Neuronal stem cell (in vitro differentiated cells): ENCODE measurements at regions not wholly inside any gene's neighbourhood (a gene's known extent, or its start where the extent isn't known, plus 50 kb on each side); places are given as distances from the start of the nearest gene placed in this dataset.

ENCODE experiments used
- DNase-seq: peaks from one replicate; pipeline ENCODE4 v3.0.0-alpha.2; 2013; ENCODE audit warnings: low spot score
- H2AFZ ChIP-seq: one replicate; pipeline ENCODE4 v1.6.1; 2013; ENCODE audit warnings: mild to moderate bottlenecking, low read length, inconsistent platforms
- H2AK5ac ChIP-seq: 2 replicates; pipeline ENCODE4 v1.6.1; 2013; ENCODE audit warnings: low read depth, mild to moderate bottlenecking, inconsistent platforms, low read length, moderate library complexity, mixed read lengths
- H2BK120ac ChIP-seq: 2 replicates; pipeline ENCODE4 v1.6.1; 2013; ENCODE audit warnings: low read depth, mild to moderate bottlenecking, inconsistent platforms, low read length, moderate library complexity, mixed read lengths
- H2BK12ac ChIP-seq: one replicate; pipeline ENCODE4 v1.6.1; 2013; ENCODE audit warnings: low read length, inconsistent platforms
- H2BK15ac ChIP-seq: 2 replicates; pipeline ENCODE4 v1.6.1; 2013; ENCODE audit warnings: mild to moderate bottlenecking, low read length, inconsistent platforms, mixed read lengths
- H2BK5ac ChIP-seq: one replicate; pipeline ENCODE4 v1.6.1; 2013; ENCODE audit warnings: inconsistent platforms, mild to moderate bottlenecking, low read length, moderate library complexity
- H3K14ac ChIP-seq: one replicate; pipeline ENCODE4 v1.6.1; 2013; ENCODE audit warnings: low read length, inconsistent platforms
- H3K18ac ChIP-seq: 2 replicates; pipeline ENCODE4 v1.6.1; 2013; ENCODE audit warnings: low read length, inconsistent platforms
- H3K23ac ChIP-seq: 2 replicates; pipeline ENCODE4 v1.6.1; 2013; ENCODE audit warnings: low read depth, mild to moderate bottlenecking, mixed read lengths, low read length, inconsistent platforms; ENCODE audit not compliant: poor library complexity
- H3K27ac ChIP-seq: replicated peaks from 3 replicates; pipeline ENCODE4 v1.5.1; 2013; ENCODE audit warnings: low read length, inconsistent platforms
- H3K27me3 ChIP-seq, 3 experiments: 2 replicates each; pipeline ENCODE4 v1.6.1; 2013; ENCODE audit warnings: low read length in 3 of 3, mild to moderate bottlenecking in 2 of 3, inconsistent platforms in 1 of 3, low read depth in 1 of 3, mixed read lengths in 1 of 3, moderate library complexity in 1 of 3; ENCODE audit not compliant: control insufficient read depth in 3 of 3, insufficient read depth in 3 of 3
- H3K36me3 ChIP-seq, 2 donors: replicated peaks in 1 of 2; 2 replicates each; pipeline ENCODE4 v1.6.1; 2013; ENCODE audit warnings: low read length in 2 of 2; ENCODE audit not compliant: control insufficient read depth in 2 of 2, insufficient read depth in 2 of 2
- H3K4ac ChIP-seq: 2 replicates; pipeline ENCODE4 v1.6.1; 2013; ENCODE audit warnings: inconsistent platforms, mild to moderate bottlenecking, low read length, moderate library complexity
- H3K4me1 ChIP-seq, 2 donors: 1 replicate in 1 of 2; 2 replicates in 1 of 2; pipeline ENCODE4 v1.6.1; 2013; ENCODE audit warnings: low read length in 2 of 2, low read depth in 1 of 2; ENCODE audit not compliant: control insufficient read depth in 2 of 2, insufficient read depth in 1 of 2
- H3K4me2 ChIP-seq: one replicate; pipeline ENCODE4 v1.6.1; 2013; ENCODE audit warnings: mild to moderate bottlenecking, low read length, inconsistent platforms; ENCODE audit not compliant: insufficient read depth, poor library complexity, severe bottlenecking
- H3K4me3 ChIP-seq, 2 donors: 2 replicates each; pipeline ENCODE4 v1.5.1; 2013; ENCODE audit warnings: low read length in 2 of 2, mild to moderate bottlenecking in 2 of 2, inconsistent platforms in 1 of 2, moderate library complexity in 1 of 2
- H3K79me1 ChIP-seq: one replicate; pipeline ENCODE4 v1.6.1; 2013; ENCODE audit warnings: low read depth, mild to moderate bottlenecking, inconsistent platforms, low read length, moderate library complexity
- H3K9ac ChIP-seq: one replicate; pipeline ENCODE4 v1.6.1; 2013; ENCODE audit warnings: mild to moderate bottlenecking, low read depth, low read length, inconsistent platforms; ENCODE audit not compliant: poor library complexity
- H3K9me3 ChIP-seq, 2 donors: replicated peaks in 1 of 2; 2 replicates each; pipeline versions ENCODE3 to v1.6.1; 2013; ENCODE audit warnings: low read length in 2 of 2, mild to moderate bottlenecking in 2 of 2, inconsistent platforms in 1 of 2, low read depth in 1 of 2, mixed read lengths in 1 of 2, moderate library complexity in 1 of 2; ENCODE audit not compliant: control insufficient read depth in 2 of 2, insufficient read depth in 1 of 2
- H4K8ac ChIP-seq: one replicate; pipeline ENCODE4 v1.6.1; 2013; ENCODE audit warnings: low read depth, mild to moderate bottlenecking, inconsistent platforms, low read length, moderate library complexity
- H4K91ac ChIP-seq: one replicate; pipeline ENCODE4 v1.6.1; 2013; ENCODE audit warnings: low read length, low read depth, mild to moderate bottlenecking, inconsistent platforms; ENCODE audit not compliant: poor library complexity
- WGBS, 2 donors: extraction: QIAGEN DNeasy Blood & Tissue Kit; methylation state at CpG; one replicate each; pipeline ENCODE4 v1.1.7; 2013; ENCODE audit warnings: missing lambda C conversion rate in 2 of 2, mixed read lengths in 1 of 2; ENCODE audit not compliant: insufficient read length in 2 of 2, insufficient replicate concordance in 1 of 2; ENCODE audit errors: extremely low coverage in 2 of 2; 5-methylcytosine and 5-hydroxymethylcytosine counted together

DNA sequence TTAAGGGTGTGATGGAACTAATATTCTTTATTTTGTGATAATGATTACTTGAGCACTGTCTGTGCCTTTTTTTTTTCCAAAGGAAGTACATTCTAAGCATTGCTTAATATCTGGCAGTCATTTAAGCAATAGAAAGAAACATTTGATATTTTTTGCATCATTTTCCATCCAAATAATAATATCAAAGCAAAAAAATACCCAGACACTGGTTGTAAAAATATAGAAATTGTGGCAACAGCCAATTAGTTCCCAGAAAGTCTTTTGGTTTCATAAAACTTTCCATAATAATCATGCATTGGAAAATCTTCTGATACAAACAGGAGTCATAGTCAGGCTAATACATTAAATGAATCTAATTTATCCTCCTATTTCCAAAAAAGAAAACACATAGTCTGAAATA, 629.3 kb upstream of the ADAMTS5 start:
- Histone ChIP-seq H3K23ac (no peak overlapping the region), H3K9ac (no peak overlapping the region), H2BK12ac (no peak overlapping the region), H2BK5ac (no peak overlapping the region), H3K9me3 (no peaks in the 10 kb centered on the region), H3K4ac (no peak overlapping the region), H2BK120ac (no peak overlapping the region), H3K27ac (no peak overlapping the region), H3K4me1 (no peaks in the 10 kb centered on the region), H2BK15ac (no peak overlapping the region), H3K4me3 (no peak overlapping the region), H4K8ac (no peak overlapping the region), H3K27me3 (no peaks in the 10 kb centered on the region), H3K14ac (no peak overlapping the region), H2AFZ (no peak overlapping the region), H3K4me2 (no peak overlapping the region), H2AK5ac (no peak overlapping the region), H3K36me3 (no peaks in the 10 kb centered on the region), H3K79me1 (no peaks in the 10 kb centered on the region), H4K91ac (no peak overlapping the region), H3K18ac (no peak overlapping the region)
- DNase-seq: no peak

DNA sequence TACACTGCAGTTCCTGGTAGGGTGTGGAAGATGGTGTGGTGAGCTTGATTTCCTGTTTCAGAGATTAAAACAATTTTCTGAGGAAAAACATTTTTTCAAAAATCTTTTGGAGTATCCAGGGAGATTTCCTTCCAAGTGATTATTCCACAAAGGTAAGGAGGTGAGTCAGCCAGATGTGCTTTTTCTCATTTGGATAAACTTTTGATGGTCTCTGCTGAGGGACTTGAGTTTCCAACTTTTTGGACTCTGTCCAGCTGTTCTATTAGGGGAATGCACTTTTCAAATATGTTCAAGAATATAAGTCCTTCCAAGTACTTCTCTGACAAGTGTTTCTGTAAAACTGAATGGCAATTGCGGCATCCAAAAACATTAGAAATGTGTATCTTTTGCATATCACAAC, 628.8 kb upstream of the ADAMTS5 start:
- H3K23ac ChIP-seq: no peak overlapping the region
- no peak overlapping the region for H4K8ac ChIP-seq
- no peak overlapping the region for H2AFZ ChIP-seq
- no peak overlapping the region for H3K4me3 ChIP-seq
- H2AK5ac ChIP-seq: no peak overlapping the region
- no peak overlapping the region for H2BK15ac ChIP-seq
- no peaks in the 10 kb centered on the region for H3K79me1 ChIP-seq
- H3K4me1 ChIP-seq: no peaks in the 10 kb centered on the region
- H2BK120ac ChIP-seq: no peak overlapping the region
- H3K14ac ChIP-seq: no peak overlapping the region
- no peak overlapping the region for H4K91ac ChIP-seq
- no peak overlapping the region for H2BK5ac ChIP-seq
- no peaks in the 10 kb centered on the region for H3K9me3 ChIP-seq
- no peak overlapping the region for H3K27ac ChIP-seq
- no CpG with 5 or more reads among the region's 1 CpG for WGBS, 2 donors
- H3K36me3 ChIP-seq: no peaks in the 10 kb centered on the region
- no peak for DNase-seq
- no peak overlapping the region for H3K4me2 ChIP-seq
- H3K4ac ChIP-seq: no peak overlapping the region
- no peak overlapping the region for H2BK12ac ChIP-seq
- H3K27me3 ChIP-seq: no peaks in the 10 kb centered on the region
- H3K18ac ChIP-seq: no peak overlapping the region
- H3K9ac ChIP-seq: no peak overlapping the region

DNA sequence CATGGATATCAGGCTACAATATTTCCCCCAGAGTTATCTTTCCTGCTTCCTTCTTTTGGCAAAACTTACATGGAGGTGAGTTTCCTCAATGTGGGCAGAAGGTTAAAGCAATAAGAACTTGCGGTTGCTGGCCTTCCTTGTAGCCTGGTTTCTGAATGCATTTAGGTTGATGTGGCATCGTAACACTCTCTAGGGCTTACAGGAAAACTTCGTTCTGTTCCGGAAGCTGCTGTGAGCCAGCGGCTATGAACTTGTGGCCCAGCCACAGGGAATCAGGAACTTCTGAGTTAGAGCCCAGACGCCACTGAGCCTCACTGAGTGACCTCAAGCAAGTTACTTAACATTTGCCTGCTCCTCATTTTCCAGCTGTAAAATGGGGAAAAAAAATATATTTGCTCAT, 623.4 kb upstream of the ADAMTS5 start:
- Histone ChIP-seq H3K4ac (no peak overlapping the region), H2BK12ac (no peak overlapping the region), H3K79me1 (no peaks in the 10 kb centered on the region), H4K91ac (no peak overlapping the region), H3K18ac (no peak overlapping the region), H2BK15ac (no peak overlapping the region), H3K14ac (no peak overlapping the region), H4K8ac (no peak overlapping the region), H2AK5ac (no peak overlapping the region), H3K23ac (no peak overlapping the region), H3K4me3 (no peak overlapping the region), H2AFZ (no peak overlapping the region), H3K27ac (no peak overlapping the region), H3K4me1 (no peaks in the 10 kb centered on the region), H2BK120ac (no peak overlapping the region), H3K27me3 (no peaks in the 10 kb centered on the region), H3K4me2 (no peak overlapping the region), H3K36me3 (no peaks in the 10 kb centered on the region), H2BK5ac (no peak overlapping the region), H3K9me3 (no peaks in the 10 kb centered on the region), H3K9ac (no peak overlapping the region)
- DNase-seq: no peak
- no CpG with 5 or more reads among the region's 6 CpGs for WGBS, 2 donors

DNA sequence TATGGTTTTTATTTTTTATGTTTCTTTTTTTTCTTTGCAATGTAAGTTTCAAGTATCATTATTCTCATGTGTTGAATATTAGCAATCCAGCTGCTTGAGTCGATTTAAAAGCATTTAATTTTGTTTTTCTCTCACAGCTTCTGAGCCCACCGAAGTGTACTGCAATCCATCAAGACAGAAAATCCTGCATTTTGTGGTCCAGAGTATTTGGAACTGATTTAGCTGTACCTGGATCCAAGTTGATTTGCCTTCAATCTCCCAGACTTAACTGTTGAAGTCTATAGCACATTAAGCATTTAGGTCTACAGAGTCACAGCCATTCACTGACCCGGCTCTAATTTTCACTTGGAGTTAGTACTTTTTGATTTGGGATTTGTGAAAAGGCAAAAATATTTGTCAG, 622.9 kb upstream of the ADAMTS5 start:
- Histone ChIP-seq H2AFZ (no peak overlapping the region), H3K4ac (no peak overlapping the region), H3K27me3 (no peaks in the 10 kb centered on the region), H3K4me2 (no peak overlapping the region), H3K18ac (no peak overlapping the region), H3K79me1 (no peaks in the 10 kb centered on the region), H3K9me3 (no peaks in the 10 kb centered on the region), H2BK12ac (no peak overlapping the region), H4K91ac (no peak overlapping the region), H2BK5ac (no peak overlapping the region), H4K8ac (no peak overlapping the region), H3K4me1 (no peaks in the 10 kb centered on the region), H3K4me3 (no peak overlapping the region), H3K14ac (no peak overlapping the region), H2BK120ac (no peak overlapping the region), H2AK5ac (no peak overlapping the region), H3K27ac (no peak overlapping the region), H2BK15ac (no peak overlapping the region), H3K23ac (no peak overlapping the region), H3K9ac (no peak overlapping the region), H3K36me3 (no peaks in the 10 kb centered on the region)
- no CpG with 5 or more reads among the region's 3 CpGs for WGBS, 2 donors
- no peak for DNase-seq
